B cell (primary cell): ENCODE measurements at regions not wholly inside any gene's neighbourhood (a gene's known extent, or its start where the extent isn't known, plus 50 kb on each side); places are given as distances from the start of the nearest gene placed in this dataset.
"Not testable (repeated sequence)": the region's sequence is repeated elsewhere in the genome, so short reads cannot be mapped to it uniquely, and the experiment has no call there.

Source experiments
- ATAC-seq: fragments of 200-7000 bp; cut with Tn5 transposase; one replicate; pipeline ENCODE4 v1.10.0; 2021; ENCODE audit warnings: low read depth, mild to moderate bottlenecking, moderate number of reproducible peaks, moderate library complexity
- CTCF ChIA-PET: fragments of 350-600 bp; sonication (Branson Sonifier 250); formaldehyde crosslinking; loops from one replicate; lab custom pipeline; 2021; ENCODE audit warnings: antibody characterized with exemption, inconsistent platforms; lab: Charles Lee
- POLR2A ChIA-PET: fragments of 350-600 bp; sonication (Branson Sonifier 250); formaldehyde crosslinking; loops from one replicate; lab custom pipeline; 2021; ENCODE audit warnings: antibody characterized with exemption; lab: Charles Lee
- DNase-seq: peaks from one replicate; pipeline ENCODE4 v3.0.0; 2013
- H2AFZ ChIP-seq: 2 replicates; pipeline ENCODE4 v1.6.1; 2012; ENCODE audit warnings: mild to moderate bottlenecking, low read depth, low read length; ENCODE audit not compliant: insufficient read depth, poor library complexity, severe bottlenecking
- H3K27ac ChIP-seq, 2 donors: 1 replicate in 1 of 2; 2 replicates in 1 of 2; pipeline ENCODE4 v1.5.1; 2012 to 2013; ENCODE audit warnings: low read length in 2 of 2, mild to moderate bottlenecking in 2 of 2, moderate library complexity in 1 of 2
- H3K27me3 ChIP-seq, 4 experiments: fragments of 200-600 bp in 1 of 4; sonication (generic) in 1 of 4; replicated peaks in 1 of 4; 1 replicate in 2 of 4; 2 replicates in 2 of 4; pipeline versions ENCODE4 v1.6.1 to v1.7.0; 2013 to 2016; ENCODE audit warnings: low read length in 3 of 4, mild to moderate bottlenecking in 2 of 4, mixed read lengths in 1 of 4, moderate library complexity in 1 of 4; ENCODE audit not compliant: insufficient read depth in 4 of 4, control insufficient read depth in 3 of 4; ENCODE audit errors: control extremely low read depth in 1 of 4
- H3K36me3 ChIP-seq, 2 experiments: replicated peaks in 1 of 2; 1 replicate in 1 of 2; 2 replicates in 1 of 2; pipeline versions ENCODE4 v1.6.1 to v1.7.1; 2013; ENCODE audit warnings: low read length in 1 of 2; ENCODE audit not compliant: insufficient read depth in 2 of 2, control insufficient read depth in 1 of 2; ENCODE audit errors: control extremely low read depth in 1 of 2, extremely low read depth in 1 of 2
- H3K4me1 ChIP-seq, 2 donors: fragments of 200-600 bp in 1 of 2; sonication (generic) in 1 of 2; 1 replicate in 1 of 2; 2 replicates in 1 of 2; pipeline versions ENCODE4 v1.5.1 to v1.6.1; 2013 to 2017; ENCODE audit warnings: low read length in 2 of 2; ENCODE audit not compliant: control insufficient read depth in 2 of 2, insufficient read depth in 2 of 2
- H3K4me2 ChIP-seq: replicated peaks from 2 replicates; pipeline ENCODE3; 2012; ENCODE audit warnings: mild to moderate bottlenecking, low read depth, low read length; ENCODE audit not compliant: poor library complexity, severe bottlenecking
- H3K4me3 ChIP-seq, 5 experiments: fragments of 200-600 bp in 1 of 5; sonication (generic) in 1 of 5; 1 replicate in 3 of 5; 2 replicates in 2 of 5; pipeline versions ENCODE4 v1.5.1 to v1.7.0; 2011 to 2016; ENCODE audit warnings: low read length in 4 of 5, mild to moderate bottlenecking in 4 of 5, low read depth in 2 of 5, control low read depth in 1 of 5, moderate library complexity in 1 of 5; ENCODE audit not compliant: insufficient read depth in 1 of 5; ENCODE audit errors: control extremely low read depth in 1 of 5, extremely low read depth in 1 of 5
- H3K79me2 ChIP-seq: fragments of 200-600 bp; sonication (generic); one replicate; pipeline ENCODE4 v1.6.0; 2016; ENCODE audit warnings: low read length; ENCODE audit not compliant: control insufficient read depth, insufficient read depth
- H3K9ac ChIP-seq: fragments of 200-600 bp; sonication (generic); 2 replicates; pipeline ENCODE4 v1.6.1; 2017; ENCODE audit warnings: mild to moderate bottlenecking, low read length, moderate library complexity
- H3K9me3 ChIP-seq, 3 donors: one replicate each; pipeline versions ENCODE4 v1.6.1 to v1.7.1; 2013; ENCODE audit warnings: low read length in 2 of 3; ENCODE audit not compliant: control insufficient read depth in 2 of 3, insufficient read depth in 1 of 3; ENCODE audit errors: control extremely low read depth in 1 of 3
- H4K20me1 ChIP-seq: 2 replicates; pipeline ENCODE4 v1.6.0; 2012; ENCODE audit warnings: mild to moderate bottlenecking, low read length; ENCODE audit not compliant: insufficient read depth, control insufficient read depth, poor library complexity, severe bottlenecking
- H3K27ac Mint-ChIP-seq: one replicate; pipeline ENCODE4 v1.8.0; 2021; ENCODE audit warnings: mixed read lengths
- H3K27me3 Mint-ChIP-seq: one replicate; pipeline ENCODE4 v1.8.0; 2021; ENCODE audit warnings: mixed read lengths
- H3K4me1 Mint-ChIP-seq: one replicate; pipeline ENCODE4 v1.8.0; 2021; ENCODE audit warnings: mixed read lengths
- H3K4me3 Mint-ChIP-seq: one replicate; pipeline ENCODE4 v1.8.0; 2021; ENCODE audit warnings: mixed read lengths
- H3K9me3 Mint-ChIP-seq: one replicate; pipeline ENCODE4 v1.8.0; 2022; ENCODE audit warnings: mixed read lengths; ENCODE audit not compliant: insufficient read depth
- EZH2 ChIP-seq: IDR thresholded peaks from 2 replicates; pipeline ENCODE4 v1.6.1; 2012; ENCODE audit warnings: borderline replicate concordance, low read depth, mild to moderate bottlenecking, moderate library complexity, low read length; ENCODE audit not compliant: insufficient read depth, poor library complexity, severe bottlenecking
- WGBS: methylation state at CpG from one replicate; pipeline ENCODE4 v1.1.5; 2013; ENCODE audit warnings: missing lambda C conversion rate; ENCODE audit not compliant: insufficient coverage; 5-methylcytosine and 5-hydroxymethylcytosine counted together
- intact Hi-C: fragments of 100-400 bp; cut with micrococcal nuclease; formaldehyde crosslinking; loops from one replicate; pipeline ENCODE4 v1.10.0; 2022
- TF ChIP-seq, protein P1 (sequence below): fragments of 200-600 bp; IDR thresholded peaks from one replicate; pipeline ENCODE4 v1.8.0; 2022; ENCODE audit warnings: antibody characterized with exemption, mild to moderate bottlenecking

DNA sequence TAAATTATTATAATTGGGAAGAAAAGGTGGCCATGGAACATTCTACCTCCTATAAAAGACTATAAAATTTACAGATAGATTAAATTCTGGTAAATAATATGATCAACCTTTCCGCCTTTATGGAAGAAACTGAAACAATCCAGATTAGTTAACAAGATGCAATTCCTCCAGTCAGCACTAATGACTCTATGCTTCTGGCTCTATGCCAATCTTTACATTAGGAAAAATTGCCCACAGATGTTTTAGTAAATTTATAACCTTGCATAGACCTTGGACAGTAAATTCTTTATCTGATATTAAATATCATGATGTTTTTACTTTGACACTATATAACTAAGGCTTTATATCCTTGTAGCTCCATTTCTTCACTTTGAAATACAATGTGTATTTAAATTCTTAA, 2302.5 kb downstream of the ARAP2 start:
- Mint-ChIP-seq H3K27me3 (no peaks in the 10 kb centered on the region), H3K9me3 (no peaks in the 10 kb centered on the region), H3K27ac (no peak overlapping the region), H3K4me3 (no peak overlapping the region), H3K4me1 (no peaks in the 10 kb centered on the region)
- no peak overlapping the region for H3K27ac ChIP-seq
- no peak overlapping the region for H3K4me2 ChIP-seq
- no peaks in the 10 kb centered on the region for H3K27me3 ChIP-seq
- H3K4me1 ChIP-seq: no peaks in the 10 kb centered on the region
- ATAC-seq (no peak), DNase-seq (no peak)
- H3K36me3 ChIP-seq: no peaks in the 10 kb centered on the region
- POLR2A ChIA-PET: no interaction called here
- no CpG with 5 or more reads among the region's 1 CpG for WGBS
- H3K79me2 ChIP-seq: no peaks in the 10 kb centered on the region
- H2AFZ ChIP-seq: no peak overlapping the region
- TF ChIP-seq EZH2: no peak
- TF ChIP-seq, protein P1, sequence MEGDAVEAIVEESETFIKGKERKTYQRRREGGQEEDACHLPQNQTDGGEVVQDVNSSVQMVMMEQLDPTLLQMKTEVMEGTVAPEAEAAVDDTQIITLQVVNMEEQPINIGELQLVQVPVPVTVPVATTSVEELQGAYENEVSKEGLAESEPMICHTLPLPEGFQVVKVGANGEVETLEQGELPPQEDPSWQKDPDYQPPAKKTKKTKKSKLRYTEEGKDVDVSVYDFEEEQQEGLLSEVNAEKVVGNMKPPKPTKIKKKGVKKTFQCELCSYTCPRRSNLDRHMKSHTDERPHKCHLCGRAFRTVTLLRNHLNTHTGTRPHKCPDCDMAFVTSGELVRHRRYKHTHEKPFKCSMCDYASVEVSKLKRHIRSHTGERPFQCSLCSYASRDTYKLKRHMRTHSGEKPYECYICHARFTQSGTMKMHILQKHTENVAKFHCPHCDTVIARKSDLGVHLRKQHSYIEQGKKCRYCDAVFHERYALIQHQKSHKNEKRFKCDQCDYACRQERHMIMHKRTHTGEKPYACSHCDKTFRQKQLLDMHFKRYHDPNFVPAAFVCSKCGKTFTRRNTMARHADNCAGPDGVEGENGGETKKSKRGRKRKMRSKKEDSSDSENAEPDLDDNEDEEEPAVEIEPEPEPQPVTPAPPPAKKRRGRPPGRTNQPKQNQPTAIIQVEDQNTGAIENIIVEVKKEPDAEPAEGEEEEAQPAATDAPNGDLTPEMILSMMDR: no peak
- no peaks in the 10 kb centered on the region for H3K9me3 ChIP-seq
- CTCF ChIA-PET: no interaction called here
- intact Hi-C loops: no loop called here
- H3K9ac ChIP-seq: no peak overlapping the region
- H3K4me3 ChIP-seq: no peak overlapping the region
- no peaks in the 10 kb centered on the region for H4K20me1 ChIP-seq

DNA sequence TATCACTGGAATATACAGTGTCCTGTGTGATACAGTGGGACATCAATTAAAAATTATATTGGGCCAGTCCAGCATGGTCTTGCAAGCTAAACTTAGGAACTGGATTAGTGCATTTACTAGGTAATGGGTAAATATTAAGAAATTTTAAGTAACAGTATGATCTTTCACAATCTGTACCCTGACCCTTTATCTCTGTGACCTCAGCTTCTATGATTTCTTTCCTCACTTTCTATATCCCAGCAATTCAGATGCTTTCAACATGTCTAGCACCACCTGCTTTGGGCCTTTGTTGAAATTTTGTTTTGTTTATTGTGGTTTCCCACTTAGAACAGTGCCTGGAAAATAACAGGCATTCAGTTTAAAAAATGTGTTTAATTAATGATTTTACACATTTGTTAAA, 2295.4 kb downstream of the ARAP2 start:
- no peak for TF ChIP-seq EZH2
- TF ChIP-seq, protein P1: no peak
- Histone ChIP-seq H3K79me2 (no peaks in the 10 kb centered on the region), H3K9ac (no peak overlapping the region), H3K4me3 (no peak overlapping the region), H3K4me1 (no peaks in the 10 kb centered on the region), H3K36me3 (no peaks in the 10 kb centered on the region), H3K4me2 (no peak overlapping the region), H3K9me3 (no peaks in the 10 kb centered on the region), H3K27ac (no peak overlapping the region), H2AFZ (no peak overlapping the region), H3K27me3 (no peaks in the 10 kb centered on the region), H4K20me1 (no peaks in the 10 kb centered on the region)
- peaks cover 2% of the 10 kb centered on the region for H3K9me3 Mint-ChIP-seq
- DNase-seq (no peak), ATAC-seq (no peak)
- H3K4me3 Mint-ChIP-seq: no peak overlapping the region
- intact Hi-C loops: no loop called here
- H3K27me3 Mint-ChIP-seq: no peaks in the 10 kb centered on the region
- POLR2A ChIA-PET: no interaction called here
- no peak overlapping the region for H3K27ac Mint-ChIP-seq
- H3K4me1 Mint-ChIP-seq: no peaks in the 10 kb centered on the region
- CTCF ChIA-PET: no interaction called here

DNA sequence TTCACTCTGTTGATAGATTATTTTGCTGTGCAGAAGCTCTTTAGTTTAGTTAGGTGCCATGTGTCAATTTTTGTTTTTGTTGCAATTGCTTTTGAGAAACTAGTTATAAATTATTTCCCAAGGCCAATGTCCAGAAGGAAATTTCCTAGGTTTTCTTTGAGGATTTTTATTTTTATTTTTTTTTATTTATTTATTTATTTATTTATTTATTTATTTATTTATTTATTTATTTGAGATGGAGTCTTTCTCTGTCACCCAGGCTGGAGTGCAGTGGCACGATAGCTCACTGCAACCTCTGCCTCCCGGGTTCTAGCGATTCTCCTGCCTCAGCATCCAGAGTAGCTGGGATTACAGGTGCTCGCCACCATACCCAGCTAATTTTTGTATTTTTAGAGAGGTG, 2290.5 kb downstream of the ARAP2 start:
- H3K36me3 ChIP-seq, H3K79me2 ChIP-seq, H3K4me2 ChIP-seq, H3K9me3 Mint-ChIP-seq, H3K27ac Mint-ChIP-seq, DNase-seq, intact Hi-C loops, H3K27ac ChIP-seq, POLR2A ChIA-PET, H3K27me3 Mint-ChIP-seq, H3K9ac ChIP-seq, H4K20me1 ChIP-seq, H3K4me3 Mint-ChIP-seq, CTCF ChIA-PET, H3K4me1 Mint-ChIP-seq, H2AFZ ChIP-seq, ATAC-seq, H3K4me1 ChIP-seq, H3K27me3 ChIP-seq, H3K4me3 ChIP-seq: not testable (repeated sequence)
- peaks cover 0 to 12% (median 0%) of the 10 kb centered on the region in 3 donors for H3K9me3 ChIP-seq
- 96% methylated on average over 4 of the region's 4 CpGs for WGBS
